GM19025 (cell line): ENCODE measurements at regions not wholly inside any gene's neighbourhood (a gene's known extent, or its start where the extent isn't known, plus 50 kb on each side); places are given as distances from the start of the nearest gene placed in this dataset.

Experiments used
- ATAC-seq: cut with Tn5 transposase; IDR thresholded peaks from one replicate; pipeline ENCODE4 v1.9.1; 2021; ENCODE audit warnings: mild to moderate bottlenecking, low read depth, moderate library complexity; ENCODE audit not compliant: unreplicated experiment

GRCh38 chr12:65755596-65755978 lies 68.7 kb upstream of the HMGA2 start:
- ATAC-seq = no peak

- no peak for ATAC-seq
Observed at GRCh38 chr12:65756267-65756666, 68.0 kb upstream of the HMGA2 start.

GRCh38 chr12:65756956-65757511 lies 67.2 kb upstream of the HMGA2 start:
- ATAC-seq = peak; percentile 78

DNA sequence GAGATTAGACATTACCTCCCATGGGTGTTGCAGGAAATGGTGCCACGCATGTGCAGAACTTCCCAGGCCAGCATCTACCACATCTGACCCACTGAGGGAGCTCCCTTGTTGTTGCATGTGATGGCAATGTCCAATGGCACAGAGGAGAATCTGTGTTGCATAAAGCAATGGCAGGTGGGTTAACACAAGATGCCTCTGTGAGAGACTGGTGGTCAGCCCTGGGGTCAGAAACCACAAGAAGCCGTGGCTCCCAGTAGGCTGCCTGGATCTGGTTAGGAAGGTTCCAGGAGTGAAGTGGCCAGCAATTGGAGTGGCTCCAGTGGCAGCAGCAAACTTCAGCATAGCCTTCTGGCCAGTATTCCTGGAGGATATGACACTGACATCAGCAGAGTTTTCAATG lies 65.9 kb upstream of the HMGA2 start:
- ATAC-seq = no peak

- ATAC-seq = no peak
Observed at GRCh38 chr12:65759735-65760134, 64.5 kb upstream of the HMGA2 start.

DNA sequence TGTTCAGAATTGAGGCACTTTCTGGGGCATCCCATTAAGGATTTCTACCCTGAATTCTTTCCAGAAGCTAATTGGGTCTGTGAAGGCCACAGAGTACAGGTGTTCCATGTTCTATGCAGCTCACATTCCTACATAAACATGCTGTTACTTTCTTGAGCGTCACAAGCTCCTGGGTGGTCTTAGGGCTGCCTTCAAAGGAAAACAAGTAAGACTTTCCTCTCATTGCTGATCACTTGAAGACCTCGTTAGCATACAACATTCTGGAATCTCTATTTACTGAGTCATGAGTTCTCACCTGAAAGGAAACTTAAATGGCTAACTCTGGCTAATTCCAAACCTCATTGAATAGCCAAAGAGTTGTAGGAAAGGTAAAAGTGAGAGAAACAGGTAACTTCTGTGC lies 63.0 kb upstream of the HMGA2 start:
- ATAC-seq = no peak

- ATAC-seq = no peak
Observed at GRCh38 chr12:65764325-65764724, 60.0 kb upstream of the HMGA2 start.

DNA sequence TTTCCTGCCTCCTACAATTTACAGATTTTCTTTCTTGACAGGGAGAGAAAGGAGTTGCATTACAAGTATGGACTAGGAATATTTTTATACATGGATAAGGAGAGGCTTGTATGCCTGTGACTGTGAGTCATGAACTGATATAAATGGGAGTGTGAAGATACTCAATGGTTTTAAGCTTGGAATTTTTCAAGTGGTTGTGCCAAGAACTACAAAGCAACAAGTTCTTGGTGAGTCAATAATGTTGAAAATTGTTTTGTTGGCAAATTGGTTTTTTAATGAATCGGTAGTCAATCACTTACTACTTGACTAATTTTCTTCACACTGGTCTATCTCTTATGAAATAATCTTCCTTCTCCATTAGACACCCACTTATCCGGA lies 58.9 kb upstream of the HMGA2 start:
- no peak for ATAC-seq

- no peak for ATAC-seq
Observed at GRCh38 chr12:65769880-65770279, 54.4 kb upstream of the HMGA2 start.
